ENCODE measurements at regions not wholly inside any gene's neighbourhood (a gene's known extent, or its start where the extent isn't known, plus 50 kb on each side); places are given as distances from the start of the nearest gene placed in this dataset.

GRCh38 chr7:16205466-16205865 lies 215.9 kb downstream of the CRPPA start:
- TF ChIP-seq CTCF (conservative IDR thresholded peaks at IDR 0.05 in 1 of 2, IDR thresholded peaks at IDR 0.05 in 1 of 2; ENCODE audit: low read depth in 1 of 2, low read length in 2 of 2) (no peak), EZH2 (IDR thresholded peaks at IDR 0.05; ENCODE audit: low read length, missing control alignments) (no peak)
